Fibroblast of peridontal ligament (primary cell): ENCODE measurements at regions not wholly inside any gene's neighbourhood (a gene's known extent, or its start where the extent isn't known, plus 50 kb on each side); places are given as distances from the start of the nearest gene placed in this dataset.
"Not testable (repeated sequence)": the region's sequence is repeated elsewhere in the genome, so short reads cannot be mapped to it uniquely, and the experiment has no call there.

ENCODE experiments used
- DNase-seq: peaks from one replicate; pipeline ENCODE4 v3.0.0-alpha.2; 2010; ENCODE audit errors: extremely low read depth

GRCh38 chr2:181737302-181737701, 57.0 kb upstream of the NEUROD1 start:
- not testable (repeated sequence) for DNase-seq

GRCh38 chr2:181738074-181738473, 57.8 kb upstream of the NEUROD1 start:
- peak; percentile 18 for DNase-seq

GRCh38 chr2:181738563-181738962, 58.2 kb upstream of the NEUROD1 start:
- no peak for DNase-seq

- peak; percentile 47 for DNase-seq
Measured at GRCh38 chr2:181741756-181742155, 61.4 kb upstream of the NEUROD1 start.

GRCh38 chr2:181742361-181742760, 62.0 kb upstream of the NEUROD1 start:
- DNase-seq, result peak; percentile 9

- DNase-seq, result peak; percentile 84
Measured at GRCh38 chr2:181742922-181743722, 62.8 kb upstream of the NEUROD1 start.

GRCh38 chr2:181743723-181744031, 63.4 kb upstream of the NEUROD1 start:
- DNase-seq, result no peak

- no peak for DNase-seq
Measured at GRCh38 chr2:181745796-181746540, 65.7 kb upstream of the NEUROD1 start.

- DNase-seq, result no peak
Measured at GRCh38 chr2:181746844-181747243, 66.5 kb upstream of the NEUROD1 start.

GRCh38 chr2:181750305-181750704, 70.0 kb upstream of the NEUROD1 start:
- DNase-seq, result no peak

- DNase-seq, result no peak
Measured at GRCh38 chr2:181751266-181752030, 71.1 kb upstream of the NEUROD1 start.

GRCh38 chr2:181752301-181752700, 72.0 kb upstream of the NEUROD1 start:
- DNase-seq, result no peak

GRCh38 chr2:181753686-181754085, 73.4 kb upstream of the NEUROD1 start:
- no peak for DNase-seq

- no peak for DNase-seq
Measured at GRCh38 chr2:181754105-181754504, 73.8 kb upstream of the NEUROD1 start.

- no peak for DNase-seq
Measured at GRCh38 chr2:181755181-181755580, 74.9 kb upstream of the NEUROD1 start.

- DNase-seq, result no peak
Measured at GRCh38 chr2:181760521-181760920, 80.2 kb upstream of the NEUROD1 start.

- DNase-seq, result no peak
Measured at GRCh38 chr2:181761175-181761574, 80.9 kb upstream of the NEUROD1 start.

GRCh38 chr2:181762000-181762399, 81.7 kb upstream of the NEUROD1 start:
- no peak for DNase-seq

GRCh38 chr2:181762848-181763247, 82.5 kb upstream of the NEUROD1 start:
- no peak for DNase-seq

- no peak for DNase-seq
Measured at GRCh38 chr2:181763423-181763822, 83.1 kb upstream of the NEUROD1 start.

- no peak for DNase-seq
Measured at GRCh38 chr2:181764095-181764963, 84.0 kb upstream of the NEUROD1 start.

- DNase-seq, result no peak
Measured at GRCh38 chr2:181766129-181766528, 85.8 kb upstream of the NEUROD1 start.
